OCI-LY3 (cell line): ENCODE measurements at regions not wholly inside any gene's neighbourhood (a gene's known extent, or its start where the extent isn't known, plus 50 kb on each side); places are given as distances from the start of the nearest gene placed in this dataset.

Experiments used
- EZH2phosphoT487 ChIP-seq: fragments of 200-600 bp; shearing (Covaris generic); IDR thresholded peaks from 2 replicates; pipeline ENCODE4 v1.6.1; 2018; ENCODE audit warnings: antibody characterized with exemption, mixed run types, low read depth
- TF ChIP-seq, protein P1 (sequence below): fragments of 200-600, 300-600 bp; sonication (generic); IDR thresholded peaks from 2 replicates; pipeline ENCODE4 v1.5.1; 2014; ENCODE audit warnings: antibody characterized with exemption, low read length, low read depth

DNA sequence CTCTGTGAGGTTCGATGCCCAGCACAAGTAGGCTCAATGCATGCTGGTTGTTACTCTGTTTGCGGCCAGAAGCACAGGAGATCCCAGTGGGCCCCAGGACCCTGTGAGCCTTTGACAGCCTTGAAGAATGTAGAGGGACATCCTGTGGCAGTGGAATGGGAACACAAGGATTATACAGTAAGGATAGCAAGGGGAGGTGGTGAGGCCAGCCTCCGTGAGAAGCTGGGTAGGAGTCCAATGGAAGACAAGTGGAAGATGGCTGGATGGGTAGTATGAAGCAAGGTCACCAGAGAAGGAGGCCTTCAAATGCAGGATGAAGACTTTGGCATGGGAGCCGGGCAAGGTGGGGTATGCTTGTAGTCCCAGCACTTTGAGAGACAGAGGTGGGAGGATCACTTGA is 622.9 kb upstream of the CDH4 start:
- TF ChIP-seq, protein P1, sequence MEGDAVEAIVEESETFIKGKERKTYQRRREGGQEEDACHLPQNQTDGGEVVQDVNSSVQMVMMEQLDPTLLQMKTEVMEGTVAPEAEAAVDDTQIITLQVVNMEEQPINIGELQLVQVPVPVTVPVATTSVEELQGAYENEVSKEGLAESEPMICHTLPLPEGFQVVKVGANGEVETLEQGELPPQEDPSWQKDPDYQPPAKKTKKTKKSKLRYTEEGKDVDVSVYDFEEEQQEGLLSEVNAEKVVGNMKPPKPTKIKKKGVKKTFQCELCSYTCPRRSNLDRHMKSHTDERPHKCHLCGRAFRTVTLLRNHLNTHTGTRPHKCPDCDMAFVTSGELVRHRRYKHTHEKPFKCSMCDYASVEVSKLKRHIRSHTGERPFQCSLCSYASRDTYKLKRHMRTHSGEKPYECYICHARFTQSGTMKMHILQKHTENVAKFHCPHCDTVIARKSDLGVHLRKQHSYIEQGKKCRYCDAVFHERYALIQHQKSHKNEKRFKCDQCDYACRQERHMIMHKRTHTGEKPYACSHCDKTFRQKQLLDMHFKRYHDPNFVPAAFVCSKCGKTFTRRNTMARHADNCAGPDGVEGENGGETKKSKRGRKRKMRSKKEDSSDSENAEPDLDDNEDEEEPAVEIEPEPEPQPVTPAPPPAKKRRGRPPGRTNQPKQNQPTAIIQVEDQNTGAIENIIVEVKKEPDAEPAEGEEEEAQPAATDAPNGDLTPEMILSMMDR, result no peak
- no peak for TF ChIP-seq EZH2phosphoT487
